Stromal cell of bone marrow (primary cell): ENCODE measurements at regions not wholly inside any gene's neighbourhood (a gene's known extent, or its start where the extent isn't known, plus 50 kb on each side); places are given as distances from the start of the nearest gene placed in this dataset.

ENCODE experiments used
- DNase-seq: peaks from one replicate; pipeline ENCODE4 v3.0.0-alpha.2; 2012; ENCODE audit warnings: low read depth

- DNase-seq = no peak
These were observed 1371.5 kb upstream of the TMEFF2 start for GRCh38 chr2:193566276-193566675.

GRCh38 chr2:193562031-193562430 lies 1367.3 kb upstream of the TMEFF2 start:
- no peak for DNase-seq

GRCh38 chr2:193561054-193561453 lies 1366.3 kb upstream of the TMEFF2 start:
- DNase-seq = no peak

- DNase-seq = peak; percentile 3
These were observed 1362.2 kb upstream of the TMEFF2 start for GRCh38 chr2:193556766-193557470.

- no peak for DNase-seq
These were observed 1354.9 kb upstream of the TMEFF2 start for GRCh38 chr2:193549661-193550060.

GRCh38 chr2:193542762-193543161 lies 1348.0 kb upstream of the TMEFF2 start:
- no peak for DNase-seq

- DNase-seq = no peak
These were observed 1344.5 kb upstream of the TMEFF2 start for GRCh38 chr2:193539188-193539587.

GRCh38 chr2:193538061-193538460 lies 1343.3 kb upstream of the TMEFF2 start:
- DNase-seq = no peak

GRCh38 chr2:193537531-193537930 lies 1342.8 kb upstream of the TMEFF2 start:
- no peak for DNase-seq

- no peak for DNase-seq
These were observed 1333.7 kb upstream of the TMEFF2 start for GRCh38 chr2:193528458-193528857.

GRCh38 chr2:193527146-193527545 lies 1332.4 kb upstream of the TMEFF2 start:
- no peak for DNase-seq

- DNase-seq = no peak
These were observed 1328.9 kb upstream of the TMEFF2 start for GRCh38 chr2:193523662-193524061.

GRCh38 chr2:193521523-193521922 lies 1326.8 kb upstream of the TMEFF2 start:
- DNase-seq = no peak

- DNase-seq = no peak
These were observed 1326.2 kb upstream of the TMEFF2 start for GRCh38 chr2:193520709-193521458.

GRCh38 chr2:193518041-193518817 lies 1323.5 kb upstream of the TMEFF2 start:
- DNase-seq = peak; percentile 74

- no peak for DNase-seq
These were observed 1322.9 kb upstream of the TMEFF2 start for GRCh38 chr2:193517615-193518014.

GRCh38 chr2:193506035-193506434 lies 1311.3 kb upstream of the TMEFF2 start:
- no peak for DNase-seq

- no peak for DNase-seq
These were observed 1310.9 kb upstream of the TMEFF2 start for GRCh38 chr2:193505620-193506019.

- no peak for DNase-seq
These were observed 1307.8 kb upstream of the TMEFF2 start for GRCh38 chr2:193502363-193503035.

GRCh38 chr2:193496786-193497185 lies 1302.1 kb upstream of the TMEFF2 start:
- no peak for DNase-seq

- no peak for DNase-seq
These were observed 1287.8 kb upstream of the TMEFF2 start for GRCh38 chr2:193482557-193482956.

- DNase-seq = no peak
These were observed 1285.5 kb upstream of the TMEFF2 start for GRCh38 chr2:193480187-193480586.
